ENCODE measurements at regions not wholly inside any gene's neighbourhood (a gene's known extent, or its start where the extent isn't known, plus 50 kb on each side); places are given as distances from the start of the nearest gene placed in this dataset.
"Not testable (repeated sequence)": the region's sequence is repeated elsewhere in the genome, so short reads cannot be mapped to it uniquely, and the experiment has no call there.

- no peak for DNase-seq
These were observed 673.6 kb upstream of the USP24 start for GRCh38 chr1:55888685-55889317.

- DNase-seq = no peak
These were observed 671.9 kb upstream of the USP24 start for GRCh38 chr1:55886856-55887712.

GRCh38 chr1:55885619-55886018 lies 670.5 kb upstream of the USP24 start:
- no peak for DNase-seq

GRCh38 chr1:55882931-55883330 lies 667.8 kb upstream of the USP24 start:
- no peak for DNase-seq

GRCh38 chr1:55879346-55879745 lies 664.2 kb upstream of the USP24 start:
- no peak for DNase-seq

GRCh38 chr1:55877437-55878232 lies 662.5 kb upstream of the USP24 start:
- DNase-seq = no peak

- DNase-seq = no peak
These were observed 661.3 kb upstream of the USP24 start for GRCh38 chr1:55876276-55877060.

- DNase-seq = no peak
These were observed 654.9 kb upstream of the USP24 start for GRCh38 chr1:55870106-55870505.

- DNase-seq = no peak
These were observed 653.9 kb upstream of the USP24 start for GRCh38 chr1:55869065-55869464.

- no peak for DNase-seq
These were observed 652.9 kb upstream of the USP24 start for GRCh38 chr1:55868026-55868425.

GRCh38 chr1:55867304-55867843 lies 652.2 kb upstream of the USP24 start:
- DNase-seq = no peak

GRCh38 chr1:55865778-55866177 lies 650.6 kb upstream of the USP24 start:
- DNase-seq = not testable (repeated sequence)

GRCh38 chr1:55864251-55864650 lies 649.1 kb upstream of the USP24 start:
- no peak for DNase-seq

- no peak for DNase-seq
These were observed 646.6 kb upstream of the USP24 start for GRCh38 chr1:55861676-55862340.

- DNase-seq = no peak
These were observed 645.8 kb upstream of the USP24 start for GRCh38 chr1:55860798-55861519.

GRCh38 chr1:55860326-55860725 lies 645.2 kb upstream of the USP24 start:
- DNase-seq = no peak

- no peak for DNase-seq
These were observed 639.7 kb upstream of the USP24 start for GRCh38 chr1:55854911-55855310.

GRCh38 chr1:55848906-55849305 lies 633.7 kb upstream of the USP24 start:
- no peak for DNase-seq

GRCh38 chr1:55846051-55846450 lies 630.9 kb upstream of the USP24 start:
- DNase-seq = no peak

GRCh38 chr1:55844322-55844721 lies 629.2 kb upstream of the USP24 start:
- DNase-seq = no peak

- no peak for DNase-seq
These were observed 624.5 kb upstream of the USP24 start for GRCh38 chr1:55839626-55840025.

Data from CD4-positive, alpha-beta T cell treated with Interleukin-21 for 1 hour (primary cell).